ENCODE measurements at regions not wholly inside any gene's neighbourhood (a gene's known extent, or its start where the extent isn't known, plus 50 kb on each side); places are given as distances from the start of the nearest gene placed in this dataset.

DNA sequence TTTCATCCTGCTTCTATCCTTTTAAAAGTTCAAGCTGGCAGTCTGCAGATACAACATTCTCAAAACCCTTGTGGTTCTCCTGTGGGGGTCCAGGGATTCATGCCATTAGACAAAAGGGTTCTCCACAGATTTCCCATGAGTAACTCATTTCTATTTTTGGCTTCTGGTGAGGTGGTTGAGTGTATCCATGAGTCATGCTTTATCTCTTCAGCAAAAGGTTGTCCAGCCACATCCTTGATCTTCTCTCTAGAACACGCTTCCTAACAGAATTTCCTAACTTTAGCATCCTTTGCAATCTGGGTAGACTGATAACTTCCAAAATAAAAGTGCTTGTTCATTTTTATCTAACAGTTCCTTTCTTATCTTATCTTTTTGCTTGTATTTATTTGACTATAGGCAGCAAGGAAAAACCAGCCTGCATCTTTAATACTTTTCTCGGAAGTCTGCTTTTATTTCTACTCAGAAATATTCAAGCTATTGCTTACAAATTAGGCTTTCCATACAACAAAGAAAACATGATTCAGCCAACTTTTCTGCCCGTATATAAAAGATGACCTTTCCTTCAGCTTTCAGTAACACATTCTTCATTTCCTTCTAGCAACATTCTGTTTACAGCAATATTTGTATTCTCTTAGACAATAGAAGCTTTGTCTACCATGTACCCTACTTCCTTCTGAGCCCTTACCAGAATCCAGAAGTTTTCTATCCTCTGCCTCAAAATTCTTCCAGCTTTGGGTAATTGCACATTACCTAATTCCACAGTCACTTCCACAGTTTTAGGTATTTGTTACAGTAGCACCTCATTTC is 79.3 kb upstream of the IL6 start:
- Histone ChIP-seq H4K8ac (ENCODE audit: low read depth, low read length) (no peak overlapping the region), H3K36me3 (ENCODE audit: control insufficient read depth in 1 of 2, insufficient read depth in 2 of 2, low read length in 2 of 2) (peaks cover 0 to 5% of the 10 kb centered on the region in 2 experiments), H3K23ac (ENCODE audit: low read length) (no peak overlapping the region), H3K4me2 (ENCODE audit: low read length) (no peak overlapping the region), H3K27me3 (ENCODE audit: insufficient read depth, low read length) (no peaks in the 10 kb centered on the region), H3K27ac (ENCODE audit: low read depth, low read length) (no peak overlapping the region), H3K18ac (ENCODE audit: low read length) (no peak overlapping the region), H3K79me2 (ENCODE audit: control insufficient read depth, insufficient read depth, low read length, poor library complexity) (no peaks in the 10 kb centered on the region), H3K14ac (ENCODE audit: low read length) (no peak overlapping the region), H3K9me3 (ENCODE audit: insufficient read depth, low read depth, low read length) (peaks cover 5% of the 10 kb centered on the region), H3K4ac (ENCODE audit: low read depth, low read length) (no peak overlapping the region), H2AFZ (ENCODE audit: insufficient read depth, low read length, poor library complexity) (no peak overlapping the region), H4K12ac (ENCODE audit: low read depth, low read length) (no peak overlapping the region), H3K4me3 (ENCODE audit: low read depth, low read length) (no peak overlapping the region), H2BK12ac (ENCODE audit: low read length) (no peak overlapping the region), H2BK120ac (ENCODE audit: insufficient read depth, low read length, poor library complexity) (no peak overlapping the region), H2BK5ac (ENCODE audit: low read depth, low read length, poor library complexity) (no peak overlapping the region), H3K4me1 (ENCODE audit: control insufficient read depth in 1 of 2, insufficient read depth in 2 of 2, low read length in 2 of 2) (peaks cover 2 to 4% of the 10 kb centered on the region in 2 experiments), H4K91ac (ENCODE audit: low read depth, low read length) (no peak overlapping the region), H2AK5ac (ENCODE audit: low read length) (no peak overlapping the region), H3K79me1 (ENCODE audit: low read length) (no peaks in the 10 kb centered on the region), H3K9ac (ENCODE audit: low read length) (no peak overlapping the region)
- DNase-seq = peak; percentile 40 to 90
- no CpG with 5 or more reads among the region's 3 CpGs for WGBS (ENCODE audit: extremely low coverage, insufficient coverage, insufficient read length)

- no peaks in the 10 kb centered on the region for H3K4me1 ChIP-seq (ENCODE audit: control insufficient read depth in 1 of 2, insufficient read depth in 2 of 2, low read length in 2 of 2)
Measured at GRCh38 chr7:22645418-22646181, 81.4 kb upstream of the IL6 start.

DNA sequence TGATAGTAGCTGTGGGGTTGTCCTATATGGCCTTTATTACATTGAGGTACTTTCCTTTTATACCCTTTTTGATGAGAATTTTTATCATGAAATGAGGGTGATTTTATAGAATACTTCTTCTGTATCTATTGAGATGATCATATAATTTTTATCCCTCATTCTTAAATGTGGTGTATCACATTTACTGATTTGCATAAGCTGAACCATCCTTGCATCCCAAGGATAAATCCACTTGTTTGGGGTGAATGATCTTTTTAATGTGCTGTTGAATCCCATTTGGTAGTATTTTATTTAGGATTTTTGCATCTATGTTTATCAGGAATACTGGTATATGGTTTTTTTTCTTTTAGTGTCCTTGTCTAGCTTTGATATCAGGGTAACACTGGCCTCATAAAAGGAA is 84.5 kb upstream of the IL6 start:
- Histone ChIP-seq H4K8ac (ENCODE audit: low read depth, low read length) (no peak overlapping the region), H3K27ac (ENCODE audit: low read depth, low read length) (no peak overlapping the region), H4K91ac (ENCODE audit: low read depth, low read length) (no peak overlapping the region), H2AK5ac (ENCODE audit: low read length) (no peak overlapping the region), H3K9me3 (ENCODE audit: insufficient read depth, low read depth, low read length) (peaks cover 5% of the 10 kb centered on the region), H3K4me2 (ENCODE audit: low read length) (no peak overlapping the region), H3K4me1 (ENCODE audit: control insufficient read depth in 1 of 2, insufficient read depth in 2 of 2, low read length in 2 of 2) (no peaks in the 10 kb centered on the region), H2AFZ (ENCODE audit: insufficient read depth, low read length, poor library complexity) (no peak overlapping the region), H2BK5ac (ENCODE audit: low read depth, low read length, poor library complexity) (no peak overlapping the region), H3K79me1 (ENCODE audit: low read length) (no peaks in the 10 kb centered on the region), H2BK12ac (ENCODE audit: low read length) (no peak overlapping the region), H3K14ac (ENCODE audit: low read length) (no peak overlapping the region), H3K18ac (ENCODE audit: low read length) (no peak overlapping the region), H3K9ac (ENCODE audit: low read length) (no peak overlapping the region), H2BK120ac (ENCODE audit: insufficient read depth, low read length, poor library complexity) (no peak overlapping the region), H3K4me3 (ENCODE audit: low read depth, low read length) (no peak overlapping the region), H3K36me3 (ENCODE audit: control insufficient read depth in 1 of 2, insufficient read depth in 2 of 2, low read length in 2 of 2) (peaks cover 0 to 5% of the 10 kb centered on the region in 2 experiments), H3K79me2 (ENCODE audit: control insufficient read depth, insufficient read depth, low read length, poor library complexity) (no peaks in the 10 kb centered on the region), H4K12ac (ENCODE audit: low read depth, low read length) (no peak overlapping the region), H3K27me3 (ENCODE audit: insufficient read depth, low read length) (no peaks in the 10 kb centered on the region), H3K4ac (ENCODE audit: low read depth, low read length) (no peak overlapping the region), H3K23ac (ENCODE audit: low read length) (no peak overlapping the region)
- no peak for DNase-seq

More at GRCh38 chr7:22645418-22646181, 81.4 kb upstream of the IL6 start:
- H3K14ac ChIP-seq (ENCODE audit: low read length) = no peak overlapping the region
- no peak overlapping the region for H3K27ac ChIP-seq (ENCODE audit: low read depth, low read length)
- no peak overlapping the region for H2BK120ac ChIP-seq (ENCODE audit: insufficient read depth, low read length, poor library complexity)
- H4K91ac ChIP-seq (ENCODE audit: low read depth, low read length) = no peak overlapping the region
- no peaks in the 10 kb centered on the region for H3K79me1 ChIP-seq (ENCODE audit: low read length)
- DNase-seq = no peak
- no peak overlapping the region for H3K4me2 ChIP-seq (ENCODE audit: low read length)
- H2BK12ac ChIP-seq (ENCODE audit: low read length) = no peak overlapping the region
- H3K79me2 ChIP-seq (ENCODE audit: control insufficient read depth, insufficient read depth, low read length, poor library complexity) = no peaks in the 10 kb centered on the region
- H4K8ac ChIP-seq (ENCODE audit: low read depth, low read length) = no peak overlapping the region
- H2AFZ ChIP-seq (ENCODE audit: insufficient read depth, low read length, poor library complexity) = no peak overlapping the region
- no peak overlapping the region for H4K12ac ChIP-seq (ENCODE audit: low read depth, low read length)
- peaks cover 0 to 5% of the 10 kb centered on the region in 2 experiments for H3K36me3 ChIP-seq (ENCODE audit: control insufficient read depth in 1 of 2, insufficient read depth in 2 of 2, low read length in 2 of 2)
- no peak overlapping the region for H3K9ac ChIP-seq (ENCODE audit: low read length)
- H2BK5ac ChIP-seq (ENCODE audit: low read depth, low read length, poor library complexity) = no peak overlapping the region
- no peaks in the 10 kb centered on the region for H3K27me3 ChIP-seq (ENCODE audit: insufficient read depth, low read length)
- H3K4ac ChIP-seq (ENCODE audit: low read depth, low read length) = no peak overlapping the region
- H3K23ac ChIP-seq (ENCODE audit: low read length) = no peak overlapping the region
- H3K4me3 ChIP-seq (ENCODE audit: low read depth, low read length) = no peak overlapping the region
- peaks cover 5% of the 10 kb centered on the region for H3K9me3 ChIP-seq (ENCODE audit: insufficient read depth, low read depth, low read length)
- no peak overlapping the region for H2AK5ac ChIP-seq (ENCODE audit: low read length)
- H3K18ac ChIP-seq (ENCODE audit: low read length) = no peak overlapping the region

DNA sequence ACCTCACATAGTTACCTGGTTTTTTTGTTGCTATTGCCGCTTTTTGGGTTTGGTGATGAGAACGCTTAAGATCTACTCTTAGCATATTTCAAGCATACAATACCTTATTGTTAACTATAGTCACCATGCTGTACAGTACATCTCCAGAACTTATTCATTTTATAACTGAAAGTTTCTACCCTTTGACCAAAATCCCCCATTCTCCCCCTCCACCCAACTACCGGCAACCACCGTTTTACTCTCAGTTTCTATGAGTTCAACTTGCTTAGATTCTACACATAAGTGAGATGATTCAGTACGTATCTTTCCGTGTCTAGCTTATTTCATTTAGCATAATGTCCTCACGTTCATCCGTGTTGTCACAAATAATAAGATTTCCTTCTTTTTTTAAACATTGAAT is 86.7 kb upstream of the IL6 start:
- H3K14ac ChIP-seq (ENCODE audit: low read length) = no peak overlapping the region
- H2AFZ ChIP-seq (ENCODE audit: insufficient read depth, low read length, poor library complexity) = no peak overlapping the region
- H2AK5ac ChIP-seq (ENCODE audit: low read length) = no peak overlapping the region
- DNase-seq = no peak
- H3K4ac ChIP-seq (ENCODE audit: low read depth, low read length) = no peak overlapping the region
- H2BK120ac ChIP-seq (ENCODE audit: insufficient read depth, low read length, poor library complexity) = no peak overlapping the region
- H3K18ac ChIP-seq (ENCODE audit: low read length) = no peak overlapping the region
- H3K36me3 ChIP-seq (ENCODE audit: control insufficient read depth in 1 of 2, insufficient read depth in 2 of 2, low read length in 2 of 2) = no peaks in the 10 kb centered on the region
- H3K9me3 ChIP-seq (ENCODE audit: insufficient read depth, low read depth, low read length) = no peaks in the 10 kb centered on the region
- WGBS (ENCODE audit: extremely low coverage, insufficient coverage, insufficient read length) = no CpG with 5 or more reads among the region's 8 CpGs
- H3K79me2 ChIP-seq (ENCODE audit: control insufficient read depth, insufficient read depth, low read length, poor library complexity) = no peaks in the 10 kb centered on the region
- no peak overlapping the region for H3K4me2 ChIP-seq (ENCODE audit: low read length)
- no peak overlapping the region for H3K27ac ChIP-seq (ENCODE audit: low read depth, low read length)
- no peak overlapping the region for H3K23ac ChIP-seq (ENCODE audit: low read length)
- H3K4me1 ChIP-seq (ENCODE audit: control insufficient read depth in 1 of 2, insufficient read depth in 2 of 2, low read length in 2 of 2) = no peaks in the 10 kb centered on the region
- no peak overlapping the region for H4K91ac ChIP-seq (ENCODE audit: low read depth, low read length)
- no peak overlapping the region for H4K12ac ChIP-seq (ENCODE audit: low read depth, low read length)
- no peak overlapping the region for H3K9ac ChIP-seq (ENCODE audit: low read length)
- no peaks in the 10 kb centered on the region for H3K27me3 ChIP-seq (ENCODE audit: insufficient read depth, low read length)
- no peak overlapping the region for H2BK12ac ChIP-seq (ENCODE audit: low read length)
- H4K8ac ChIP-seq (ENCODE audit: low read depth, low read length) = no peak overlapping the region
- no peak overlapping the region for H3K4me3 ChIP-seq (ENCODE audit: low read depth, low read length)
- H3K79me1 ChIP-seq (ENCODE audit: low read length) = no peaks in the 10 kb centered on the region
- H2BK5ac ChIP-seq (ENCODE audit: low read depth, low read length, poor library complexity) = no peak overlapping the region

Data from trophoblast cell (in vitro differentiated cells and primary cell).